ENCODE measurements at regions not wholly inside any gene's neighbourhood (a gene's known extent, or its start where the extent isn't known, plus 50 kb on each side); places are given as distances from the start of the nearest gene placed in this dataset.
"Not testable (repeated sequence)": the region's sequence is repeated elsewhere in the genome, so short reads cannot be mapped to it uniquely, and the experiment has no call there.

- Histone ChIP-seq H3K27me3 (ENCODE audit: low read depth) (no peaks in the 10 kb centered on the region), H3K4me3 (no peak overlapping the region), H3K9me3 (no peaks in the 10 kb centered on the region), H3K36me3 (replicated peaks) (no peaks in the 10 kb centered on the region), H3K4me1 (no peaks in the 10 kb centered on the region)
- in situ Hi-C loops (cut with MboI; ENCODE audit: low sequenced_read_pairs) = no loop called here
- DNase-seq (ENCODE audit: low spot score in 2 of 2) = no peak
These were observed 384.5 kb downstream of the SMOC2 start for GRCh38 chr6:168825226-168826077.

DNA sequence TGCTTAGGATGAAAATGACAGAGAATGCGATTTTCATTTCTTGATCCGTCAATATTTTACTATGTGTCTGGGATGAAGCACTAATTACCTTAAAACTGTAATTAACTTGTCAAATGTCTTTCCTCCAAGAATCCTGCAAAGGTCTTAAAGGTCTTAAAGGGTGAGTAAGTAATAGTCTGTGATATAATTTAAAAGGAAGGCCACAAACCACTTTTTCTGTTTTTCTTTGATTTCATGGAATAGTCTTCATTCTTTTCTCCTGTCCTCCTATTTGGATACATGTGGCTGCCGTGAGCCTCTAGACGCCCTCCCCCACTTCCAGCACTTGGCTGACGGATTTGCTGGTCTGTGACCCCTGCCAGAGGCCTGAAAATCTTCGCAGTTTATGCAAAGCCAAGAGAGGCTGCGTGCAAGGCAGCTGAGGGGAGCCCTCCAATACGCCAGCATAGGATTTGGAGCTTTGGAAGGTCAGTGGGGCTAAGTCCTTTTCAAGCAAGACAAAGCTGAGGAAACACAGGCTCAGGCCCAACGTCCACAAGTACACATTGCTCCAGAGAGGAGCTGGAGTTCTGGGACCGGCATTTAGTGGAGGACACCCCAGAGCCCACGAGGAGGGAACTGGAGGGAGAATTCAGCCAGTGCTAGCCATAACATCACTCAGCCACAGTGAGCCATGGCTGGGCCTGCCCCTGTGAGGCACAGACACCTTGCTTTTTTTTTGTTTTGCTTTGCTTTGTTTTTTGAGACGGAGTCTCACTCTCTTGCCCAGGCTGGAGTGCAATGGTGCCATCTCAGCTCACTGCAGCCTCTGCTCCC, 382.6 kb downstream of the SMOC2 start:
- in situ Hi-C loops (cut with MboI; ENCODE audit: low sequenced_read_pairs) = no loop called here
- H3K27me3 ChIP-seq (ENCODE audit: low read depth) = no peaks in the 10 kb centered on the region
- no peaks in the 10 kb centered on the region for H3K9me3 ChIP-seq
- no peak for DNase-seq (ENCODE audit: low spot score in 2 of 2)
- no peak overlapping the region for H3K4me3 ChIP-seq
- no peaks in the 10 kb centered on the region for H3K4me1 ChIP-seq
- H3K36me3 ChIP-seq (replicated peaks) = no peaks in the 10 kb centered on the region

- no peaks in the 10 kb centered on the region for H3K9me3 ChIP-seq
- no peaks in the 10 kb centered on the region for H3K4me1 ChIP-seq
- no peak for DNase-seq (ENCODE audit: low spot score in 2 of 2)
- in situ Hi-C loops (cut with MboI; ENCODE audit: low sequenced_read_pairs) = no loop called here
- H3K27me3 ChIP-seq (ENCODE audit: low read depth) = no peaks in the 10 kb centered on the region
- H3K4me3 ChIP-seq = no peak overlapping the region
- no peaks in the 10 kb centered on the region for H3K36me3 ChIP-seq (replicated peaks)
These were observed 381.4 kb downstream of the SMOC2 start for GRCh38 chr6:168822376-168822775.

DNA sequence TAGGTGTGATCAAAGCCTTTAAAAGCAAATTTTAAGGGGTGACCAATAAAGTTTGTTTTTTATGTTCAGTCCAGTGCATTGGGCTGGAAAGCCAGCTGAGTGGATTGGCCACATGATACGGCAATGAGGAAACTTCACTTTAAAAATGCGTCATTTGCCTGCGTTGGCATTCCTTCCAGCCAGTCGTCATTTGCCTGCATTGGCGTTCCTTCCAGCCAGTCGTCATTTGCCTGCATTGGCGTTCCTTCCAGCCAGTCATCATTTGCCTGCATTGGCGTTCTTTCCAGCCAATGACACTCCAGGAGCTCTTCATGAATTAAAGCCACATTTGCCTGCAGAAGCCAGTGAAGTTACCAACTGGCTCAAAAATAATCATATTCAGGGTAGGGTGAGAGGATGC, 378.6 kb downstream of the SMOC2 start:
- Histone ChIP-seq H3K4me1 (no peaks in the 10 kb centered on the region), H3K4me3 (no peak overlapping the region), H3K27me3 (ENCODE audit: low read depth) (no peaks in the 10 kb centered on the region), H3K9me3 (no peaks in the 10 kb centered on the region), H3K36me3 (replicated peaks) (no peaks in the 10 kb centered on the region)
- in situ Hi-C loops (cut with MboI; ENCODE audit: low sequenced_read_pairs) = no loop called here
- DNase-seq (ENCODE audit: low spot score in 2 of 2) = no peak

GRCh38 chr6:168817558-168818159, 376.7 kb downstream of the SMOC2 start:
- DNase-seq (ENCODE audit: low spot score in 2 of 2) = no peak
- H3K4me1 ChIP-seq = no peaks in the 10 kb centered on the region
- in situ Hi-C loops (cut with MboI; ENCODE audit: low sequenced_read_pairs) = no loop called here
- no peaks in the 10 kb centered on the region for H3K27me3 ChIP-seq (ENCODE audit: low read depth)
- H3K36me3 ChIP-seq (replicated peaks) = no peaks in the 10 kb centered on the region
- no peak overlapping the region for H3K4me3 ChIP-seq
- no peaks in the 10 kb centered on the region for H3K9me3 ChIP-seq

GRCh38 chr6:168815229-168815628, 374.2 kb downstream of the SMOC2 start:
- Histone ChIP-seq H3K27me3 (ENCODE audit: low read depth) (no peaks in the 10 kb centered on the region), H3K4me3 (no peak overlapping the region), H3K9me3 (no peaks in the 10 kb centered on the region), H3K36me3 (replicated peaks) (no peaks in the 10 kb centered on the region), H3K4me1 (no peaks in the 10 kb centered on the region)
- in situ Hi-C loops (cut with MboI; ENCODE audit: low sequenced_read_pairs) = no loop called here
- DNase-seq (ENCODE audit: low spot score in 2 of 2) = no peak

DNA sequence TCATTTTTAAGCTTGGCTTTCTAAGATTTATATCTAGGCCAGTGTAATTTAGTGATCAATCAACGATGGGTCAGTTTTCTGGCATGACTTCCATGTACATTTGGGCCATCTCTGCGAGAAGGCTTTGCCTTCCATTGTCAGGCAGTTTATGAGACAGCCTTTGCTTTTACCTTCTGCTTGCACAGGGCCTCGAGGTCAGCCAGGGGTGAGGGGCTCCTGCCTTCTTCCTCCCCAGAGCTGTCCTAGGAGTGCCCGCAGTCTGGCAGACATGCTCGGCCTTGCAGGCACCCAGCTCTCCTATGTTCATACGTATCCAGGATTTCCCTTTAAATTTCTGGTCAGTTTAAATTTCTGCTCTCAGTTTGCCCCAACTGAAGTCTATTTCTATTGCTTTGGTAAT, 367.2 kb downstream of the SMOC2 start:
- in situ Hi-C loops (cut with MboI; ENCODE audit: low sequenced_read_pairs) = no loop called here
- Histone ChIP-seq H3K27me3 (ENCODE audit: low read depth) (no peaks in the 10 kb centered on the region), H3K4me1 (no peaks in the 10 kb centered on the region), H3K36me3 (replicated peaks) (no peaks in the 10 kb centered on the region), H3K4me3 (no peak overlapping the region), H3K9me3 (no peaks in the 10 kb centered on the region)
- no peak for DNase-seq (ENCODE audit: low spot score in 2 of 2)

DNA sequence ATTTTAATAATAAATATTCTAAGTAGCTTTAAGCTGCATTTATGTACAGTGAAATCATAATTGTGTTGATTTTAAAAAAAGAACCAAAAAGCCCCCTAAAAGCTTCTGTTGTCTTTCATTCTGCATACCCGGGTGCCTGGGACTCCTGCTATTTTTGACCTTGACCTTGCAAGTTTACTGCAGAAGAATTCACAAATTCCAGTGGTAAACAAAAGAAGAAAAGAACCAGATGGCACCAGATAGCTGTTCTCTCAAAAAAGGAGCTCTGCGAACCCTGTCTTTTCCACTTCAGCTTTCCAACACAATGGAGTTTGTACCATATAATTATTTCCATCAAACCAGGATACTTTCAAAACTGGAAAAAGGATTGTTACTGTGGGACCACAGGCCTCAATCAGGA, 363.3 kb downstream of the SMOC2 start:
- Histone ChIP-seq H3K27me3 (ENCODE audit: low read depth) (no peaks in the 10 kb centered on the region), H3K9me3 (no peaks in the 10 kb centered on the region), H3K4me1 (no peaks in the 10 kb centered on the region), H3K4me3 (no peak overlapping the region), H3K36me3 (replicated peaks) (no peaks in the 10 kb centered on the region)
- in situ Hi-C loops (cut with MboI; ENCODE audit: low sequenced_read_pairs) = no loop called here
- no peak for DNase-seq (ENCODE audit: low spot score in 2 of 2)

DNA sequence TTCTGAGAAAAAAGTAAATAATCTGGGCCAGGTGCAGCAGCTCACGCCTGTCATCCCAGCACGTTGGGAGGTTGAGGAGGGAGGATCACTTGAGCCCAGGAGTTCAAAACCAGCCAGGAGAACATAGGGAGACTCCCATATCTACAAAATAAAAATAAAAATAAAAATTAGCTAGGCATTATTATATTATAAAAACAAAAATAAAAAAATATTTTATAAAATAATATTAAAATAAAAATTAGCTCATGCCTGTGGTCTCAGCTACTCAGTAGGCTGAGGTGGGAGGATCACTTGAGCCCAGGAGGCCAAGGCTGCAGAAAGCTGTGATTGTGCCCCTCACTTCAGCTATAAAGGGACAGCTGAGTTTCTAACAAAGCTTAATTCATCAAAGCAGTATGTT, 362.9 kb downstream of the SMOC2 start:
- Histone ChIP-seq H3K4me3 (no peak overlapping the region), H3K9me3 (no peaks in the 10 kb centered on the region), H3K36me3 (replicated peaks) (no peaks in the 10 kb centered on the region), H3K27me3 (ENCODE audit: low read depth) (no peaks in the 10 kb centered on the region), H3K4me1 (no peaks in the 10 kb centered on the region)
- no peak for DNase-seq (ENCODE audit: low spot score in 2 of 2)
- in situ Hi-C loops (cut with MboI; ENCODE audit: low sequenced_read_pairs) = no loop called here

GRCh38 chr6:168799067-168799466, 358.1 kb downstream of the SMOC2 start:
- Histone ChIP-seq H3K27me3 (ENCODE audit: low read depth) (no peaks in the 10 kb centered on the region), H3K4me1 (no peaks in the 10 kb centered on the region), H3K9me3 (no peaks in the 10 kb centered on the region), H3K36me3 (replicated peaks) (no peaks in the 10 kb centered on the region), H3K4me3 (no peak overlapping the region)
- in situ Hi-C loops (cut with MboI; ENCODE audit: low sequenced_read_pairs) = no loop called here
- no peak for DNase-seq (ENCODE audit: low spot score in 2 of 2)

GRCh38 chr6:168796106-168796505, 355.1 kb downstream of the SMOC2 start:
- H3K4me1 ChIP-seq = no peaks in the 10 kb centered on the region
- no peaks in the 10 kb centered on the region for H3K9me3 ChIP-seq
- in situ Hi-C loops (cut with MboI; ENCODE audit: low sequenced_read_pairs) = no loop called here
- no peaks in the 10 kb centered on the region for H3K36me3 ChIP-seq (replicated peaks)
- no peak overlapping the region for H3K4me3 ChIP-seq
- no peak for DNase-seq (ENCODE audit: low spot score in 2 of 2)
- no peaks in the 10 kb centered on the region for H3K27me3 ChIP-seq (ENCODE audit: low read depth)

DNA sequence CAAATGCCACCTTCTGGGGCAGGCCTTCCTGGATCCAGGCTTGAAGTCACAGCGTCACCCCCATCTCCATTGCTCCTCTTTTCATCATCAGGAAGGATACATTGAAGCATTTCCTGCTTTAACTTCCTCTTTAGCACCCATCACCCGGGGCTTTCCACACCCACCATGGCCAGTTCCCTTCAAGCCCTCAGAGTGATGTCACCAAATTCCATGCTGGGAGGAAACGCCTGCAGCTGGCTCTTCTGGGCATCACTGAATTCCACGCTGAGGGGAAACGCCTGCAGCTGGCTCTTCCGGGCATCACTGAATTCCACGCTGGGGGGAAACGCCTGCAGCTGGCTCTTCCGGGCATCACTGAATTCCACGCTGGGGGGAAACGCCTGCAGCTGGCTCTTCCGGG, 354.6 kb downstream of the SMOC2 start:
- H3K4me3 ChIP-seq; in situ Hi-C loops (cut with MboI; ENCODE audit: low sequenced_read_pairs); H3K36me3 ChIP-seq (replicated peaks); H3K27me3 ChIP-seq (ENCODE audit: low read depth); H3K4me1 ChIP-seq; H3K9me3 ChIP-seq; DNase-seq (ENCODE audit: low spot score in 2 of 2): not testable (repeated sequence)

DNA sequence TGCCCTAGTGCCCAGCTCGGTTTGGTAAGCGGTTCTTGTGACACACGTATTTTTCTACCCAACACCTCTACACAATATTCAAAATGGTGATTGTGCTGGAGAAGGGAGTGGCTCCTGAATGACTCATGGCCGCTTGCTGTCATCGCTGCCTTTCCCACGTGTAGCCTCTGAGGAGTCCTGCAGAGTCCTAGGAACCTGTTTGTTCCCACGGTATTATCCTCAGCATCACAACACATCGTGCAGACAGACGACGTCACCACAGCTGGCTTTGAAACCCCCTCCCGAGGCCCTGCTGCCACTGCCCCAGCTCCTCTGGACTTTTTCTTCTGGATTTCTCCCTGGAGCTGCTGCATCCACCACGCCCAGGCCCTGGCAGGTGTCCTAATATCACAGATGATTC, 353.5 kb downstream of the SMOC2 start:
- no peaks in the 10 kb centered on the region for H3K36me3 ChIP-seq (replicated peaks)
- H3K9me3 ChIP-seq = no peaks in the 10 kb centered on the region
- in situ Hi-C loops (cut with MboI; ENCODE audit: low sequenced_read_pairs) = no loop called here
- H3K4me3 ChIP-seq = no peak overlapping the region
- DNase-seq (ENCODE audit: low spot score in 2 of 2) = no peak
- no peaks in the 10 kb centered on the region for H3K4me1 ChIP-seq
- H3K27me3 ChIP-seq (ENCODE audit: low read depth) = no peaks in the 10 kb centered on the region

GRCh38 chr6:168793649-168794048, 352.7 kb downstream of the SMOC2 start:
- in situ Hi-C loops (cut with MboI; ENCODE audit: low sequenced_read_pairs) = no loop called here
- no peaks in the 10 kb centered on the region for H3K4me1 ChIP-seq
- H3K4me3 ChIP-seq = no peak overlapping the region
- DNase-seq (ENCODE audit: low spot score in 2 of 2) = no peak
- no peaks in the 10 kb centered on the region for H3K36me3 ChIP-seq (replicated peaks)
- no peaks in the 10 kb centered on the region for H3K9me3 ChIP-seq
- H3K27me3 ChIP-seq (ENCODE audit: low read depth) = no peaks in the 10 kb centered on the region

Data from HAP-1 (cell line).